ENCODE measurements at regions not wholly inside any gene's neighbourhood (a gene's known extent, or its start where the extent isn't known, plus 50 kb on each side); places are given as distances from the start of the nearest gene placed in this dataset.
"Not testable (repeated sequence)": the region's sequence is repeated elsewhere in the genome, so short reads cannot be mapped to it uniquely, and the experiment has no call there.

- H3K4me1 ChIP-seq (ENCODE audit: control insufficient read depth, insufficient read depth, low read length); H3K27ac ChIP-seq (ENCODE audit: low read length); intact Hi-C loops (cut with DNase I); H3K4me3 ChIP-seq (ENCODE audit: low read length); ATAC-seq; H3K9me3 ChIP-seq (ENCODE audit: control insufficient read depth, low read length); DNase-seq; H3K27me3 ChIP-seq (ENCODE audit: control insufficient read depth, insufficient read depth): not testable (repeated sequence)
- 13% methylated on average over 1 of the region's 1 CpG for WGBS
These were observed 1653.3 kb upstream of the DEFB115 start for GRCh38 chr20:29604163-29604562.

GRCh38 chr20:29606171-29606570 is 1651.3 kb upstream of the DEFB115 start:
- H3K9me3 ChIP-seq (ENCODE audit: control insufficient read depth, low read length); intact Hi-C loops (cut with DNase I); ATAC-seq; H3K27ac ChIP-seq (ENCODE audit: low read length); H3K4me3 ChIP-seq (ENCODE audit: low read length); H3K4me1 ChIP-seq (ENCODE audit: control insufficient read depth, insufficient read depth, low read length); H3K27me3 ChIP-seq (ENCODE audit: control insufficient read depth, insufficient read depth); DNase-seq: not testable (repeated sequence)
- WGBS = 58% methylated on average over 3 of the region's 3 CpGs

- H3K4me1 ChIP-seq (ENCODE audit: control insufficient read depth, insufficient read depth, low read length); H3K27ac ChIP-seq (ENCODE audit: low read length); DNase-seq; ATAC-seq; H3K27me3 ChIP-seq (ENCODE audit: control insufficient read depth, insufficient read depth); H3K4me3 ChIP-seq (ENCODE audit: low read length); H3K9me3 ChIP-seq (ENCODE audit: control insufficient read depth, low read length); intact Hi-C loops (cut with DNase I): not testable (repeated sequence)
- 41% methylated on average over 1 of the region's 1 CpG for WGBS
These were observed 1628.1 kb upstream of the DEFB115 start for GRCh38 chr20:29629395-29629794.
